GM12874 (cell line): ENCODE measurements at regions not wholly inside any gene's neighbourhood (a gene's known extent, or its start where the extent isn't known, plus 50 kb on each side); places are given as distances from the start of the nearest gene placed in this dataset.

Experiments used
- CTCF ChIP-seq: IDR thresholded peaks from 2 replicates; pipeline ENCODE4 v1.5.1; 2011; ENCODE audit warnings: low read depth, mild to moderate bottlenecking, control low read depth, low read length, moderate library complexity; ENCODE audit not compliant: insufficient read depth

- TF ChIP-seq CTCF, result no peak
Observed at GRCh38 chrX:10753116-10753515, 132.7 kb upstream of the MID1 start.

GRCh38 chrX:10754445-10754844, 134.1 kb upstream of the MID1 start:
- TF ChIP-seq CTCF, result no peak

- TF ChIP-seq CTCF, result no peak
Observed at GRCh38 chrX:10755439-10756334, 135.3 kb upstream of the MID1 start.

GRCh38 chrX:10756441-10756840, 136.1 kb upstream of the MID1 start:
- no peak for TF ChIP-seq CTCF

- no peak for TF ChIP-seq CTCF
Observed at GRCh38 chrX:10759141-10759799, 138.9 kb upstream of the MID1 start.

- TF ChIP-seq CTCF, result no peak
Observed at GRCh38 chrX:10761447-10761846, 141.1 kb upstream of the MID1 start.

- TF ChIP-seq CTCF, result peak; percentile 37
Observed at GRCh38 chrX:10769195-10769594, 148.8 kb upstream of the MID1 start.
